GM12864 (cell line): ENCODE measurements at regions not wholly inside any gene's neighbourhood (a gene's known extent, or its start where the extent isn't known, plus 50 kb on each side); places are given as distances from the start of the nearest gene placed in this dataset.

Experiments used
- DNase-seq: peaks from one replicate; pipeline ENCODE4 v3.0.0-alpha.2; 2011; ENCODE audit warnings: low read depth
- H3K4me3 ChIP-seq: 2 replicates; pipeline ENCODE4 v1.5.1; 2011; ENCODE audit warnings: mild to moderate bottlenecking, low read depth, low read length, control low read depth
- CTCF ChIP-seq: IDR thresholded peaks from 2 replicates; pipeline ENCODE4 v1.5.1; 2011; ENCODE audit warnings: low read depth, mild to moderate bottlenecking, moderate library complexity, low read length, control low read depth, inconsistent platforms; ENCODE audit errors: missing control alignments

- no peak for TF ChIP-seq CTCF
- H3K4me3 ChIP-seq = no peak overlapping the region
- no peak for DNase-seq
These were observed 85.0 kb upstream of the ARHGEF7 start for GRCh38 chr13:111029957-111030609.

GRCh38 chr13:111027458-111028439, 87.4 kb upstream of the ARHGEF7 start:
- DNase-seq = no peak
- H3K4me3 ChIP-seq = no peak overlapping the region

GRCh38 chr13:111025310-111025709, 89.8 kb upstream of the ARHGEF7 start:
- DNase-seq = no peak
- no peak for TF ChIP-seq CTCF
- no peak overlapping the region for H3K4me3 ChIP-seq

More at GRCh38 chr13:111027458-111028439, 87.4 kb upstream of the ARHGEF7 start:
- no peak for TF ChIP-seq CTCF

GRCh38 chr13:111022886-111023285, 92.2 kb upstream of the ARHGEF7 start:
- TF ChIP-seq CTCF = no peak
- H3K4me3 ChIP-seq = no peak overlapping the region
- DNase-seq = no peak

- H3K4me3 ChIP-seq = no peak overlapping the region
- DNase-seq = no peak
- TF ChIP-seq CTCF = no peak
These were observed 92.9 kb upstream of the ARHGEF7 start for GRCh38 chr13:111022241-111022640.

- DNase-seq = no peak
- no peak overlapping the region for H3K4me3 ChIP-seq
- TF ChIP-seq CTCF = no peak
These were observed 93.8 kb upstream of the ARHGEF7 start for GRCh38 chr13:111021270-111021669.

- no peak for DNase-seq
- H3K4me3 ChIP-seq = no peak overlapping the region
These were observed 94.6 kb upstream of the ARHGEF7 start for GRCh38 chr13:111020546-111020945.

More at GRCh38 chr13:111020546-111020945, 94.6 kb upstream of the ARHGEF7 start:
- TF ChIP-seq CTCF = no peak
